Stimulated activated CD4-positive, alpha-beta T cell treated with anti-CD3 and anti-CD28 coated beads, Interleukin-15, amount 100 ng/mL, for 48 hours (primary cell): ENCODE measurements at regions not wholly inside any gene's neighbourhood (a gene's known extent, or its start where the extent isn't known, plus 50 kb on each side); places are given as distances from the start of the nearest gene placed in this dataset.

Experiments used
- DNase-seq, 2 donors: peaks; one replicate each; pipeline ENCODE4 v3.0.0-alpha.2; 2020; ENCODE audit warnings: low read depth in 2 of 2

DNA sequence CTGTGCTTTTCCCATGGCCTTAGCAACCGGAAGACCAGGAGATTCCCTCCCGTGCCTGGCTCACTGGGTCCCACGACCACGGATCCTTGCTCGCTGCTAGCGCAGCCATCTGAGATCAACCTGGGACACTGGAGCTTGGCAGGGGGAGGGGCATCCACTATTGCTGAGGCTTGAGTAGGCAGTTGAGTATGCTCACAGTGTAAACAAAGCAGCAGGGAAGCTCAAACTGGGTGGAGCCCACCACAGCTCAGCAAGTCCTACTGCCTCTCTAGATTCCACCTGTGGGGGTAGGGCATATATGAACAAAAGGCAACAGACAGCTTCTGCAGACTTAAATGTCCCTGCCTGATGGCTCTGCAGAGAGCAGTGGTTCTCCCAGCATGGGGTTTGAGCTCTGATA is 697.0 kb downstream of the SORCS1 start:
- no peak for DNase-seq

DNA sequence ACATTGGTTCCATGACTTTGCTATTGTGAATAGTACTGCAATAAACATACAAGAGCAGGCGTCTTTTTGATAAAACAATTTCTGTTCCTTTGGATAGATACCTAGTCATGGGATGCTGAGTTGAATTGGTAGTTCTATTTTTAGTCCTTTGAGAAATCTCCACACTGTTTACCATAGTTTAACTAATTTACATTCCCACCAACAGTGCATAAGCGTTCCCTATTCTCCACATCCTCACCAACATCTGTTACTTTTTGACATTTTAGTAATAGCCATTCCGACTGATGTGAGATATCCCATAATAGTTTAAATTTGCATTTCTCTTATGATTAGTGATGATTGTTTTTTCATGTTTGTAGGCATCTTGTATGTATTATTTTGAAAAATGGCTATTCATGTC is 707.0 kb downstream of the SORCS1 start:
- DNase-seq: no peak

DNA sequence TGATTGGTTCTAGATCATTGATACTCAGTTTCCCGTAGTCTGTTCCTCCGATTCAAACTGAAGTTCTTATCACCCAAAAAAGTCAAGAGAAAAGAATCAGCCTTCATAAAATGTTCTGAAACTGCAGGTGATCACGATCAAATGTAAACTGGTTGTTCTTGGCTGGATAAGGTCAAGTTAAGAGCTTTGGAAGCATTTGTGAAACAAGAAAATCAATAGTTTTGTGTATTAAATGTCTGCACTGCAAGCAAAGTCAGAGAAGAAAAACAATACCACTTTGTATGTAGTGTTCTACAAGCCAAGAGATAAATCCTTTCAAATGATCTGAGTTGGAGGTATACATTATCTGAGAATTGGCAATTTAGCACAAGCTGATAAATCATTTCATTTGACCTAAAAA is 710.3 kb downstream of the SORCS1 start:
- no peak for DNase-seq

DNA sequence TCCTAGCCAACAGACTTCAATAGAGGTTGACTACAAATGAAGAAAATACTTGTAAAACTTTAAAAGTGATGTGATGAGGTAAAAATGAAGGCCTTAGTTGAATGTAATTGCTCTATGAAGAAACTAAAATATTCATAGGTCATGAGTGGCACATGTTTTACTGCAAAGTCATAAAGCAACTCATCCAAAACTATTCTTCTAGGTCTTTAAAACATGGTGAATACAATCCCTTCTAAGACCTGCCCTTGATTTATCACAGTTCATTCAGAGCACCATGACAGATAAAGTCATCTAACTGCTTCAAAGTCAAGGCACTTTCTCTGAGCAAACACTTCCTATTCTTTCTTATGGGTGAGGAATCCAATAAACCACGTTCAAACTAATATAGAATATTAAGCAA is 713.5 kb downstream of the SORCS1 start:
- DNase-seq: no peak

DNA sequence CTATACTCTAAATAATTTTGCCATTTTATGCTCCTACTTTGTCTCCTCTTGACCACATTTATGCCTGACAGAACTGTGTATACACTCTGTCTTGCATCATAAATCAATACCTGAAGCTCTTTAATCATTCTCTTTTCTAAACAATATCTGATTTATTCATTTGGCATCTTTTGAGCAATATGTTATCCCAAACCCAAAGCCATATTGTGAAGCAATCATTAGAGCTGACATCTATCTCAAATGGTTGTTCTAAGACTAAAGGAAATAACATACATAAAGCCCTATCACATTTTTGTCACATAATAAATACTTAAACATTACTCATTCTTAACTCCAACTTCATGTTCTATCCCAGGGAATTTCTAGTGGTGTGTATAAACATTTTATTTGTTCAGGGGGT is 717.6 kb downstream of the SORCS1 start:
- DNase-seq: no peak

DNA sequence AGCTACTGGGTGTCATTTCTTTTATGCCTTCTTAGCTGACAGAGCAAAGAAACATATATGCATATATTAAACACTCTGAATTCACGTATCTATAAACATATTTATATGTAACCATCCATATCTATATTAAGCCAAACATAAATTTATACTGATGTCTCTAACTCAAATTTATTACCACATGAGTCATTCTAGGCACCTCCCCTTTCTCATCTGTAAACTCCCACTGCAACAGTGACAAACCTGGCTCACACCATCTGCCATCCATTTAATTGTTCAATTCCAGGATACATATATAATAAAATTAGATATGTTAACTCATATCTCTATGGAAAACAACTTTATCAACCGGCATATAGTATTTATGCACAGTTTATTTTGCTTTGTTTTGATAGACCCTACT is 722.3 kb downstream of the SORCS1 start:
- no peak for DNase-seq

DNA sequence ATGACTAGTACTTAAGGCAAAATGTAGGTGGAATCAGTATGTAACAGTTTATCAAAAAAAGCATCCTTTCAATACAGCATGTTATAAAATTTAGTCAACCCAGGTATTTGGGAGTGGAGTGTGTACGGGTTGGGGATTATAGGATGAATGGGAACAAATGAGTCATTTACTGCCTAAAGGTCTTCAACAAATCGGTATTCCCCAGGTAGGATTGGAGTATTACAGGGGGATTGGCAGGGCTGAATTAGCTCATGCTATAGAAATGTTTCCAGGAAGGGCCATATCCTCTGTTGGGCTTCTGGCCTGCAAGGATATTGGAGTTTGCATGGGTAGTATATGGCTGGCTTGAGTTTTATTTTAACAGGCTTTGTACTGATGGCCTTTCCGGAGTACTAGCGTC is 723.7 kb downstream of the SORCS1 start:
- DNase-seq: no peak

DNA sequence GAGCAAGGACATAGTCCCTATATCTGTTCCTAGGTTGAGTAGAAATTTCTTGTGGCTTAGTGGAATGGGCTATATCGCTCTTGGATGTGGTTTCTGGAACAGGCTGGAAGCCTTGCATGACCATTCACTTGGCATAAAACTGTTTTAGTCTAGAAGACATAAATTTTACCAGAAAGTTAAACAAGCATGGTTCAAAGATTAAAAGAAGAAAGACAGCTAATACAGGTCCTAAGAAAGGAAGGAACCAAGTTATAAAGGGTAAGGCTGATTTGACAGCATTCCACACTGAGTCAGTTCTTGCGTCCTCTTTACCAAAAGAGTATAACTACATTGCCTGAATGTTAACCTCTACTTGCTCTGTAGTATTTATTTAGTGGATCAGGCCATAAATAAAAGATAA is 724.2 kb downstream of the SORCS1 start:
- DNase-seq: no peak

DNA sequence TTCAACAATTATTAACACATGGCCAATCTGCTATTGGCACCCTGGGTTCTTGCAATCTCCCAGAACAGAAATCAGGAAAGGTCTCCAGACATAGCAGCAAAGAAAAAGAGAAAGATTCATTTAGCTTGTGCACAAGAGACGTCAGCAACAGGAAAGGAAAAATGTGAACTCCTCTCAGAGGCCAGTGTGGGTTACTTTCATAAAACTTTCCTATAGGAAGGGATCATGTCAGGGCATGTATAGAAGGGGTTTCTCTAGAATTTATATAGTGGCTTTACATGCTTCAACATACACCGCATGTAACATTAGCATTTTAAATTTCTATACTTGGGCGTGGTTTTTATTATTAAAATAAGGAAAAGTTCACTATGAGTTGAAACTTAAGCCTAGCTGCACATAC is 725.1 kb downstream of the SORCS1 start:
- DNase-seq: no peak

DNA sequence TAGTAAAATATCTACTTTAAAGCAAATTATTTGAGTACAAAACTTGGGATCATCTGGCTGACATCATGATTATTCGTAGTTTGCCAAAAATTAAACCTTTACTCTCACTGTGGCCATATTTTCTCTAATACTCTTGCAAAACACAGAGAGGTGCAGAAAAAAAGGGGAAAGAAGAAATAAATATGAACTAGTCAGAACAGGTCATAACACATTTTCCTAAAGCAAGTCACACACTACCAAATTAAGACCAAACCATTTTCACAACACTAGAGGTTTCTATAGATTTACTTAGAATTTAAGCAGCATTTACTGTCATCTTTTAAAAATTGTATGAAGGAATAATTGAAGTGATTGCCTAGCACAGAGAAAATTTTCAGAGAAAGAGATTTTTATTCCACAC is 726.1 kb downstream of the SORCS1 start:
- DNase-seq: no peak

DNA sequence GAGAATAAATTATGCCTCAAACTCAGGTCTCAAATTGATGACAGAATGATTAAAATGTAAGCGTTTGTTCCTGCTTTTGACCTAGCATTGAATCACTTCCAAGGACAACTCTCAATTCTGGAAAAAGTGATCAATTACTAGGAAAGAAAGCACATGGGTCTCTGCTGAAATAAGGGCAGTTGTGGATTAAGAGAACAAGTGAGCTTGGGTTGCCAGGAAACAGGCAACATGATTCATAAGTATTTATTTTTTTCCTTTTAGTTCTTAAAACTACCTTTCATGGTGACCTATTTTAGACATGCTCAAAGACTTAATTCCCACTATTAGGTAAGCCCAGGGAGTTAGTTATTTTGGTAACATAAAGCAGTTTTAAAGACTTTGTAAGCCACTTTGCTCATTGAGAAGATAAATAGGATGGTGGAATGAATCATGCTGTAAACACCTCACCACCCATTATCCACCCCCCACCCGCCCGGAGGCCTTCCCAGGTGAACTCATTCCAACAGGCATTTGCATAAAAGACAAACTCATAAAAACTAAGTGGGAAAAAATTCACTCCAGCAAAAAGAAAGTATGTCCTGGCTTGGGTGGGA is 728.3 kb downstream of the SORCS1 start:
- no peak for DNase-seq

DNA sequence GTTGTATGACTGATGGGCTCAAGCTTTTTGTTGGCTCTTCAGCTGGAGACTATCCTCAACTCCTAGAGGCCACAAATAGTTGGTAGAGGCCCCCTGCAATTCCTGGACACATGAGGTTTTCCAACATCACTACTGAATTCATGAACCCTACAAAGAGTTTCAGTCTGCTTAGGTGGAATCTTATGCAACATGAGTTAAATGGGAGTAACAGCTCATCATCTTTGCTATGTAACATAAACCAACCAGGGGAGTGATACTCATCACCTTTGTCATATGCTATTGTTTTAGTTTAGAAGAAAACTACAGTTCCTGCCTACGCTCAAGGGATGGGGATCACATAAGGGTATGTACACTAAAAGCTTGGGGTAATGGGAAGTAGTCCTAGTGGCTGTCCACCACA is 729.4 kb downstream of the SORCS1 start:
- no peak for DNase-seq

DNA sequence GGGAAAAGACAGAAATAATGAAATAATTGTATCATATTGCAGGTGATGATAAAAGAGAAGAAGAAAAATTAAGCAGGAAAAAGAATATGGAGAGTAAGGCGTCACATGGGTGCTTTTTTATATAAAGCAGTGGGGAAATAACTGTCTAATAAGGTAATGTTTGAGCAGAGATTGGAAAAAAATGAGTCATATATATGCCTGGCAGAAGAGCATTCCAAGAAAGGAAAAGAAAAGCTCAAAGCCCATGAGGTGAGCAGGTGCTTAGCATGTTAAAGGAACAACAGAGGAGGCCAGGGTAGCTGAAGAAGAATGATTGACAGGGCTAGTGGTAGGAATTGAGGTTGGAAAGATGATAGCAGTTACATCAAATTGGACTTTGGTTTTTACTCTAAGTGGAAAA is 739.5 kb downstream of the SORCS1 start:
- DNase-seq: no peak

DNA sequence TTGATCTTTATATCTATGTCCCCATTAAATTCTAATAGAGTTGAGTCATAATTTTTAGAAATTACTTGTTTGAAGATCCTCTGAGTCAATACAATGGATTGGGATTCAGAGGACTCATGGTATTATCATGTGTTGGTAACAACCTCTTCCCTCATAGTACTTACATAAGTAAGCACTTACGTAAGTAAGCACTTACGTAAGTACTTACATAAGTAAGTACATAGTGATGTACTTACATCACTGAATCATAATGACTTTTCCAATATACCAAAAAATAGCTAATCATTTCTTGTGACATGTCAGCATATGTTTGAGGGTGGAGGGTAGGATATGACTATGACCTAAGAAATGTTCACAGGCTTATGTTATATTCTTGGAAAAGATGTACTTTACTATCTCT is 740.5 kb downstream of the SORCS1 start:
- no peak for DNase-seq

DNA sequence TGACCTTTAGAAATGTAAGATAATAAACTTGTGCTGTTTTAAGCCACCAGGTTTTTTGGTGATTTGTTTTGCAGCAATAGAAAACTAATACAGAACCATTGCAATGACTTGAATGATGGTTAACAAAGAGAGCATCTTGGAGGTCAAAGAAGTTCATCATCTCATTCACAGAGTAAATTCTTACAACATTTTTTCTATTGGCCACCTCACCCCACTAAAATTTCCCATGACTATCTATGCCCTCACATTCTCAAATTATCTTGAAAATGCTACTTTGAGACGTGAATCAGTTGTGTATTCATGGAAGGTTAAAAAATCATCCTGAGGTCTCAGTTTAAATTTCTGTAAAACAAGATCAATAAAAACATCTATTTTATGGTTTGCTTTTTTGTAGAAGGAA is 754.2 kb downstream of the SORCS1 start:
- DNase-seq: no peak

DNA sequence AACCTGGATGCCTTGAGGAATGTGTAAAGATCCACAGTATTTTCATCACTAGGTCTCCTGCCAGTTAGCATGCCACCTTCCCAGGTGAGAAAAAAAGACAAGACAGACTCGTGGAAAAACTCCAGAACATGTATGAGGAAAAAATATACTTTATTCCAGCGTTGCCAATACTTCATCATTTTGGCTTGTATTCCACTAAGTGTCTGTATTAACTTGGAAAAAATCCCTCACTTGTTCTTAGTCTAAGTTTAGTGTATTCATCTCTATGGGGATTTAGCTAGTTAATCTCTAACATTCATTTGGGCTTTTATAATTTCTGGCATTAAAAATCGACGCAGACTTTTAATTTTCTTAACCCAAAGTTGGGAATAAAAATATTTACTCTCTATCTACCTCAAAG is 759.4 kb downstream of the SORCS1 start:
- no peak for DNase-seq

DNA sequence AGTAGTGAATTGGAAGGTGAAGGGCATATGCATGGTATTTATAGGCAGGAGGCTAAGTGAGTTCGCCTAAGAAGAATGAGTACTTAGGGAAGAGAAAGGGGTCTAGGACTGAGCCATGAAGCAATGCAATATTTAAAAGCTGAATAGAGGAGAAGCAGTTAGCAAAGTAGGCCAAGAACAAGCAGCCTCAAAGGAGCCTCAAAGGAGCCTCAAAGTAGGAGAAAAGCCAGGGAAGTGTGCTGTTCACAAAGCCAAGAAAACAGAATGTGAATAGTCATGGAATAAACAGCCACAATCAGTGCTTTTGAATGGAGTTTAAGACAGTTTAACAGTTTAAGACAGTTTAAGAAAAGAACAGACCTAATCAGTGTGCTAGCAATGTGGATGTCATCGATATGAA is 762.0 kb downstream of the SORCS1 start:
- DNase-seq: no peak

DNA sequence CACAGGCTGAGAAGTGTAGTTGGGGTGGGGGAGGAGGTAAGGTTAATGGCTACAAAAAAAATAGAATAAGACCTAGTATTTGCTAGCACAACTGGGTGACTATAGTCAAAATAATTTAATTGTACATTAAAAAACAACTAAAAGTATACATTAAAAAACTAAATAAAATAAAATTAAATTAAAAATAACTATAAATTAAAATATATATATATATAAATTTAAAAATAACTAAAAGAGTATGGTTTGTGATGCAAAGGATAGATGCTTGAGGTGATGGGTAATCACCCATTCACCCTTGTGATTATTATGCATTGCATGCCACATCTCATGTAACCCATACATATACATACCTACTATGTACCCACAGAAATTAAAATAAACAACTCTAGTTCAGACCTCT is 762.5 kb downstream of the SORCS1 start:
- DNase-seq: no peak

DNA sequence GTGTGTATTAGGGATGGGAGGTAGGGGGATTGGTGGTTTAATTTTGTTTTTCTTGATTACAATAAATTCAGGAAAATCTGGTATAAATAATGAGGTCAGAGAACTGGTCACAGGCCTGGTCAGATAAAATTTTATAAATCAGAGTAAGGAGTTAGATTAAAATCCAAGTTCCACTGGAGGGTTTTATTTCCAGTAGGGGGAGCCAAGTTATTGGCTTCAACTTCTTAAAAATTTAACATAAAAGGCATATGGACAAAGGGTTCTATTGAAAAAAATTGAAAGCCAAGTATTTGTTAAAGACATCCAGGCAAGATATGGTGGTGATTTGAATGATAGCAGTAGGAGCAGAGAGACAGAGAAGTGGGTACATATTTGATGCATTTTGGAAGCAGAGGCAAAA is 763.3 kb downstream of the SORCS1 start:
- DNase-seq: no peak

DNA sequence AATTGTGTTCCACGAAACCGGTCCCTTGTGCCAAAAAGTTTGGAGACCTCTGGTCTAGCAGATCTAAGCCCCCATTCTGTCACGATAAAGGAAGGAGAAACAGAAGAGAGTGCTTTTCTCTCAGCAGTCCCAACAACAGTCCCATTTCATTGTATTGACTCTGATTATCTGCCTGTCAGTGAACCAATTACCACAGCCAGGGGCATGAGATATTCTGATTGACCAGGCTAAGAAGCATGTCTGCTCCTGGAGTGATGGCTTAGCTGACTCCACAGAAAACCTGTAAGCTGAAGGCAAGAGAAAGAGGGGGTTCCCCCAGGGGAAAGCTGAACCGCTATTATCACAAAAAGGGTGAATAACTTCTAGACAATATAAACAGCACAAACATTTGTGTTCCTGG is 765.4 kb downstream of the SORCS1 start:
- DNase-seq: no peak

DNA sequence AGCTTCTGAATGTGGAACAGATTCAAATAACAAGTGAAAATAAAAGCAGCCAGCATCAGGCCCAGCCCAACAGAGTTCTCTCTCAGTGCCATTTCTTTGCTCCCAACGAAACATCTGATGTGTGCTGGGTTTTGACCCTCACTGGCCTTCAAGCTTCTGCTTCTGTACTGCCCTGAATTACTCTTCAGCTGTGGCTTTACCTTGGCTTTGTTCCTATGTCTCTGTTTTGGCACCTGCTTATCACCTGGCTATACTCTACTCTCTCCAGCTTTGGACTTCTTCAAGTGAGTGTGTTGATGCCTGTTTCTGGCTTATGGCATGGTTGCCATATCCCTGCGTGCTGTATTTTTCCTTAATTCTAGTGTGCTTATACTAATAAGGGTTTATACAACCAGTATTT is 768.3 kb downstream of the SORCS1 start:
- no peak for DNase-seq

DNA sequence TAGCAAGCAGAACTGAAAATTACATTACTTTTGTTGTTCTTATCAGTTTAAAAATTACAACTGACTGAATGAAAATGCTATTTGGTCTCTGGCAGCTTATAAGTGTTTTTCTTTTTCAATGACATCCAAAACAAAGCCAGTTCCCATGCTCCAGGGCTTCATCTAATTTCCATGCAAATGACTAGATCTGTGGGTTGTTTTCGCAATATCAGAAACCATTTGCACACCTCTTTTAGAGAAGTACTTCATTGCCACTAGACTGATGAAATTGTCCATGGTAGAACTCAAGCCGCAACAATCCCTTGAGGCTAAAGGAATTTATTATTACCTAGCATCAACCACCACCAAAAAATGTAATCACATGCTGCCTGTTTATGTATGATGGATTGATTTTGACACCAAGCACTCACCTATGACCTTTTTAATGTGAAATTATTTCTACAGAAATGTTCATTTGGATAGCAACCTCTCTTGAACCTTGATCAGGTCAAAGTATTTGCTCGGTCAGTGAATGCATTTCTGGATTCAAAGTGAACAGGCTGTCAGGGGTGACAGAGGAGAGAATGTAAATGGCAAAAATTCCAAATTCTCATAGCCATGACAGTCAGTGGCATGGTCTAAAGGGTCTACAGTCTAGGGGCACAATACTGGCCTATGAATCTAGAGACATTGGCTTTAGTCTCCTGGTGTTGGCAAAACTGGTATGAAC is 769.3 kb downstream of the SORCS1 start:
- no peak for DNase-seq

DNA sequence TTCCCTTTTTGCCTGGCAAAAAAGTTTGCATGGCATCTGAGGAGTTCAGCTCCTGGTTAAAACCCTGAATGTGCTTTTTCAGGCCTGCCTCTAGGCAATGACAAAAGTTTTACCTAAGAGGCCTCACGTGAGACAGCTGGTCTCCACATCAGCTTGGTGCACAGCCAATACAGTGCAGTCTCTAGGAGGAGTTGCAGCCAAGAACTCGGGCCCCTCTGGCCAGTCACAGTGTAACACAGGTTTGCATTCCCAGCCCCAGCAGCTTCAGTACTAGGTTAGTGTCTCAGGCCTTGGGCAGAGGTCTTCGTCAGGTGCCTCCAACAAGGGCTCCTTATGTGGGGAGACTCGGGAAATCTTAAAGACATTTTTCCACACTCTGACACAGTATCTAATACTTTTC is 771.7 kb downstream of the SORCS1 start:
- no peak for DNase-seq

DNA sequence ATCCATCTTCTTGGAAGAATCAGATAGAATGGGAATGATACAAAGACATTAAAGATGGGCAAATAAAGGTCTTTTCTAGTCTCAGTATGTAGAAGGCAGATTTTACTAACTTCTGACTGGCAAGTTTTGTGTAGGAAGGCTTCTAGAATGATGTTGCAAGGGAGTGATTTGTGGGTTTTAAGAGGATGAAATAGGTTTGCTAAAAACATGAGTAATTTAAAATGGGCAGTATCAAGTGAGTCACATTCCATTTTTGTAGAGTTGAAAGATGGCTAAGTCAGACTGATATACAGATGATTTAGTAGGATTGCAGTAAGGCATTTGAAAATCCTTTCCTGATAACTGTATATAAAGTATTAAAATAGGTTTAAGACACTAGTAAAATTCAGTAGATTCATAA is 777.4 kb downstream of the SORCS1 start:
- no peak for DNase-seq
